A673 (cell line): ENCODE measurements at regions not wholly inside any gene's neighbourhood (a gene's known extent, or its start where the extent isn't known, plus 50 kb on each side); places are given as distances from the start of the nearest gene placed in this dataset.

Source experiments
- BruUV-seq: library from RNA; stranded (reverse); fragments of 400-500 nt; replicated peaks from 2 replicates; lab custom pipeline; 2021; lab: Mats Ljungman, UMichigan
- CTCF ChIA-PET: fragments of 300-600 bp; sonication (Branson Sonifier 250); formaldehyde crosslinking; loops from one replicate; lab custom pipeline; 2022; ENCODE audit warnings: antibody characterized with exemption; lab: Charles Lee
- POLR2A ChIA-PET: fragments of 300-600 bp; sonication (Branson Sonifier 250); formaldehyde crosslinking; loops from one replicate; lab custom pipeline; 2022; ENCODE audit warnings: antibody characterized with exemption; ENCODE audit not compliant: low non-redundant PET; lab: Charles Lee
- DNase-seq: peaks from one replicate; pipeline ENCODE4 v3.0.0-alpha.2; 2015; ENCODE audit warnings: low spot score
- H3K27ac ChIP-seq: fragments of 200-600 bp; sonication (generic); 2 replicates; pipeline ENCODE4 v1.5.1; 2016; ENCODE audit warnings: mixed run types, low read depth, mild to moderate bottlenecking, mixed read lengths, antibody characterized with exemption, low read length; ENCODE audit not compliant: poor library complexity, severe bottlenecking
- H3K27me3 ChIP-seq: fragments of 200-600 bp; sonication (generic); replicated peaks from 2 replicates; pipeline ENCODE4 v1.6.1; 2017; ENCODE audit warnings: mixed run types, low read depth, mild to moderate bottlenecking, mixed read lengths, antibody characterized with exemption, low read length; ENCODE audit not compliant: insufficient read depth, poor library complexity
- H3K36me3 ChIP-seq: fragments of 200-600 bp; sonication (generic); 2 replicates; pipeline ENCODE4 v1.6.1; 2016; ENCODE audit warnings: mixed run types, mild to moderate bottlenecking, mixed read lengths, antibody characterized with exemption, low read length; ENCODE audit not compliant: insufficient read depth, poor library complexity, severe bottlenecking
- H3K4me1 ChIP-seq: fragments of 200-600 bp; sonication (generic); 2 replicates; pipeline ENCODE4 v1.6.1; 2017; ENCODE audit warnings: mixed run types, mild to moderate bottlenecking, mixed read lengths, antibody characterized with exemption, low read length; ENCODE audit not compliant: insufficient read depth, poor library complexity, severe bottlenecking
- H3K4me3 ChIP-seq: fragments of 200-600 bp; sonication (generic); 2 replicates; pipeline ENCODE4 v1.5.1; 2016; ENCODE audit warnings: low read depth, mixed run types, mild to moderate bottlenecking, mixed read lengths, low read length; ENCODE audit not compliant: poor library complexity, severe bottlenecking
- H3K9me3 ChIP-seq: fragments of 200-600 bp; sonication (generic); 2 replicates; pipeline ENCODE4 v1.6.1; 2016; ENCODE audit warnings: mixed run types, low read depth, mild to moderate bottlenecking, mixed read lengths, antibody characterized with exemption, low read length; ENCODE audit not compliant: poor library complexity, severe bottlenecking
- CTCF ChIP-seq: fragments of 300-800, 200-600 bp; sonication (generic); conservative IDR thresholded peaks from 2 replicates; pipeline ENCODE4 v1.5.1; 2017; ENCODE audit warnings: low read depth, mild to moderate bottlenecking, antibody characterized with exemption, low read length, moderate library complexity, mixed read lengths
- EZH2 ChIP-seq: fragments of 200-600 bp; sonication (generic); IDR thresholded peaks from 2 replicates; pipeline ENCODE4 v1.6.1; 2017; ENCODE audit warnings: borderline replicate concordance, low read depth, mild to moderate bottlenecking, mixed read lengths, antibody characterized with exemption, low read length; ENCODE audit not compliant: poor library complexity, severe bottlenecking
- intact Hi-C: fragments of 100-400 bp; cut with micrococcal nuclease; formaldehyde crosslinking; loops from one replicate; pipeline ENCODE4 v1.10.0; 2022; ENCODE audit not compliant: unreplicated experiment

- ChIA-PET POLR2A (no interaction called here), CTCF (no interaction called here)
- no peak for TF ChIP-seq EZH2
- 0 out of 2 replicates have a peak, but pooled peaks have one; percentile 9 for TF ChIP-seq CTCF
- H3K36me3 ChIP-seq, result no peaks in the 10 kb centered on the region
- no peaks in the 10 kb centered on the region for H3K27me3 ChIP-seq
- no peak overlapping the region for H3K27ac ChIP-seq
- intact Hi-C loops, result no loop called here
- no peaks in the 10 kb centered on the region for H3K4me1 ChIP-seq
- no TSS peak for BruUV-seq
- H3K4me3 ChIP-seq, result no peak overlapping the region
- no peaks in the 10 kb centered on the region for H3K9me3 ChIP-seq
- no peak for DNase-seq
Measured at GRCh38 chr10:128567551-128567950, 441.3 kb upstream of the MKI67 start.

- Histone ChIP-seq H3K36me3 (no peaks in the 10 kb centered on the region), H3K4me1 (no peaks in the 10 kb centered on the region), H3K4me3 (no peak overlapping the region), H3K9me3 (no peaks in the 10 kb centered on the region), H3K27me3 (no peaks in the 10 kb centered on the region), H3K27ac (no peak overlapping the region)
- ChIA-PET POLR2A (no interaction called here), CTCF (no interaction called here)
- no peak for TF ChIP-seq CTCF
- TF ChIP-seq EZH2, result no peak
- no peak for DNase-seq
- BruUV-seq, result no TSS peak
- intact Hi-C loops, result no loop called here
Measured at GRCh38 chr10:128568041-128568440, 441.8 kb upstream of the MKI67 start.

- POLR2A ChIA-PET, result no interaction called here
- TF ChIP-seq CTCF, result no peak
- no peak for TF ChIP-seq EZH2
Measured at GRCh38 chr10:128568491-128568890, 442.3 kb upstream of the MKI67 start.

More at GRCh38 chr10:128568491-128568890, 442.3 kb upstream of the MKI67 start:
- Histone ChIP-seq H3K4me3 (no peak overlapping the region), H3K27me3 (no peaks in the 10 kb centered on the region), H3K9me3 (no peaks in the 10 kb centered on the region), H3K27ac (no peak overlapping the region), H3K4me1 (no peaks in the 10 kb centered on the region), H3K36me3 (no peaks in the 10 kb centered on the region)
- intact Hi-C loops, result no loop called here
- DNase-seq, result no peak
- CTCF ChIA-PET, result no interaction called here
- BruUV-seq, result no TSS peak
